NCI-H526 (cell line): ENCODE measurements at regions not wholly inside any gene's neighbourhood (a gene's known extent, or its start where the extent isn't known, plus 50 kb on each side); places are given as distances from the start of the nearest gene placed in this dataset.
"Not testable (repeated sequence)": the region's sequence is repeated elsewhere in the genome, so short reads cannot be mapped to it uniquely, and the experiment has no call there.

Experiments
- DNase-seq, 2 experiments: peaks; one replicate each; lab custom pipeline; 2025; lab: John Stamatoyannopoulos, UW

DNA sequence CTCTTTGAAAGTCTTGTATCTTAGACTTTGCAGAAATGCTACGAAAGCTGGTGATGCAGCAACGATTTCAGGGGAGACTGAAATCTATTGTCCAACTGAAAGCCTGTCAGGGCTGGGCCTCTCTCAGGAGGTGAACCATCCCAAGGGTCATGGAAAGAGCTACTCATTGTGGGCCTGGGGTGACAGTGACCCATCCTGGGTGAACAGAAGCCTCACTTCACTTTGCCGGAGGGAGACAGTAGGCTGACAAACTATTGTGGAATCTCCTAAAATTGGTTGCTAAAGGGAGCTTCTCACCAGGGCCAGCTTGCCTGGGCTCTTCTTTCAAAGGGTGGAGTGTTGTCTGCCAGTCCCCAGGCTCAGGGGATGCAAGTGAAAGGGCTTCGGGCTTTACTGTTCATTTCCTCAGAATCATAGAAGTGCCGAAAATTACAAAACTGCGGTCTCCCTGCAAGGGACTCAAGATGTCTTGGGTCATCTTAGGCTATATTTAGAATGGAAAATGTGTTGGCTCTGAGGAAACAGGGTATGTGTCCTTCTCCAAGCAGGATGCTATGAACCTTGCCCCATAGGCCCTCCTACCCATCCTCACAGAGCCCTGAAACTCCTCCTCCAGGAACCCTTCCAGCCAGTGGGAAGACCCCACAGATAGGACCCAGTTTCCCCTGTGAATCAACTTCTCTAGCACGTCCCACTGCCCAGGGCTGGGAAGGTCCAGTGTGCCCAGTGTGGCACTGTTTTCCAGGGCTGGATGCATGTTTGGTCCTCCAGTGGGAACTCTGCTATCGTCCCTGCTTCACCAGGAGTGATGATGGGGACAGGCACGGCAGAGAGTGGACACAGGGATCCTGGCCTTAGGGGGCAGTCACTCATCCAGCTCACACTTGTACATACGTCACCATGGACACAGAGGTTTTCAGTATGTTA is 173.4 kb upstream of the PLGLB2 start:
- not testable (repeated sequence) for DNase-seq

DNA sequence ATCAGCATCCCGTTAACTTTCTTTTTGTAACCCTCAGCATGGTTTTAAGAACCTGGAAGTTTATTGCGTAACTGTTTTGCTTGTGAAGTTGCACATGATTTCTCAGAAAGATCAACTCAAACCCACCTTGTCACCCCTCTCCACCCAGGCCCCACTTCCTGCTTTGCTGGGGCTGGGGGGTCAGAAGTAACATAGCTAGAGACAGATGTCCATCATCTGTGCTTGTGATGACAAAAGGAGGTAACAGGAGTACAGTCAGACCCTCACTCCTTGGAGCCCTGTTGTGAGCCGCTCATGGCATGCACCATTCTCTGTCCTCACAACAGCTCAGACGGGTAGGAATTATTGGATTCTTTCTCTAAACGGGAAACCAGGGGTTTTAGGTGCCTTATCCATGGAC is 172.7 kb upstream of the PLGLB2 start:
- DNase-seq = not testable (repeated sequence)

DNA sequence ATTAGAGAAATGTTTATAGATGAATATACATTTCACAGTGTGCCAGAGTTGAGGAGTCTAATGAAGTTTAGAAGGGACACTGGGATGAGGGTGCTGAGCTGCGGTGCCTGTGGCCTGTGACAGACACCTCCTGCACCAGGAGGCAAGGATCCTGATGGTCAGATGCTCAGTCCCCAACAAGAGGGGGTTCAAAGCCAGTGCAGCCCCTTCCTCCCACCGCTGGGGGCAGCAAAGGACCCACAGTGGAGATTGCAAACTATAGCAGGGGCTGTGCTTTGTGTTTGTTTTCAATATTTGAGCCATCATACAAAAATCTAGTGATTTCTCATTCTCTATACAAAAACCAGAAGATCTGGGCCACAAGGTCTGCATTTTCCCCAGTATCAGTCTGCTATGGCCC is 170.5 kb upstream of the PLGLB2 start:
- not testable (repeated sequence) for DNase-seq

DNA sequence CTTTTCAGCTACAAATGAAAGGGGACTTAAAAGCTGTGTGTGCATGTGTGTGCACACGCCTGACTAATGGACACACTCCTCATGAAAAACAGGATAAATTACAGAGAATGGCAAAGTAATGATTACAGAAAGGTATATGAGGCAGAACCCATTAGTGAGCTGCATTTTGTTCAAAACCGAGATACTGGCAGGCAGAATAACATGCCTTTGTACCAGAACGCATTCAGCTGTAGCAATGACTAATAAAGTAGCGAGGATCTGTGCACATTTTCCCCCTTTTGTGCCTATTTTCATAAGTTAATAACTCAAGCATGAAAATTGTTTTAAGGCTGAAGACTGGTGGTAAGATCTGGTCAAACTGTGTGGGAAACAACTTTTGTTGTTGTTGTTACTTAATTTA is 165.7 kb upstream of the PLGLB2 start:
- not testable (repeated sequence) for DNase-seq

DNA sequence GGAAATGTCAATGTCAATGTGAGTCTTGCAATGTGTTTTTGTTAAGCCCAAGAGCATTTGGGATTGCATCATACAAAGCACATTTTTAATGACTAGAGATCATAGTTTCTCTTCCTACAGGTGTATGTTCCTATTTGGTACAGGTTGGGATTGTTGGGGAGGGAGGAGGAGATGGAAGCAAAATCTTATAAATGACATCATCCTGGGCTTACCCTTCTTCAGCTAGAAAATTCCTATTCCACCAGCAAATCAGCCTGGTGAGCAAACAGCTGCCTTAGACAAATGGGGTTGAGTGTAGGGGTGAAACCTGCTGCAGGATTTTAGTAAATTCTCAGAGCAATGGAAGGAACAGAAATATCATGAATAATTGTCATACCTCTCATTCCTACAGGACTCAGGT is 165.3 kb upstream of the PLGLB2 start:
- not testable (repeated sequence) for DNase-seq

DNA sequence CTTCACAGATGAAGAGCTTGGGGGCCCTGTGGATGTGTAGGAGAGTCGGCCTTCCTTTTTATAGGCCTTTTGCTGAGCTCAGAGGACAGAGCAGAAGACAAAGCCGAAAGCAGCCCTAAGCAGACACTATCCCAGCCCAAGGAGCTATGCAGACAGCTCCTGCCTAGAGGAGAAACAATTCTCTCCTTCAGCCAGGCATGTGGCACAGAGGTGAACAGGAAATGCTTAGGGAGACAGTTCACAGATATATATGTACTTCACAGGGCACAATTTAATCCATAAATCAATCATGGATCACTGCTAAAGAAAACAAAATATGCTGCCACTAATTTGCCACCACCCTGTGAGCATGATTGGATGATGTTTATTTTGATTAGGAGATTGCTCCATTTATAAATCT is 164.5 kb upstream of the PLGLB2 start:
- DNase-seq = not testable (repeated sequence)

DNA sequence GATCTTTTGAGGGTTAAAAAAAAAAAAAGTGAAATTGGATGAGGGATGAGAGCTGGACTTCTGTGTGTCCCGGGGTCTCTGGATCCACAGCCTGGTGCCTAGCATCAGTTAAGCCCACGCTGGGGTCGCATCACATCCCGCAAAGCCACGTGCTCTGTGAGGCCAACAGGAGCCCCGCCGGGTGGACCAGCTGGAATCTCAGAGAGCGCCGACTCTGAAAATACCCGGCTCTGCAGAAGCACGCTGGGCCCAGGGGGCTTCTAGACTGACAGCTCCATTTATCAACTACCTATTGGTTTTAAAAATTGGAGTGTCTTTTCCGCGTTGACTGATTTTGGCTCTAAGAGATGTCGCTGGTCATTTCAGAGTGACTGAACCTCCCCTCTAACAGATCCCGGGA is 164.1 kb upstream of the PLGLB2 start:
- not testable (repeated sequence) for DNase-seq

DNA sequence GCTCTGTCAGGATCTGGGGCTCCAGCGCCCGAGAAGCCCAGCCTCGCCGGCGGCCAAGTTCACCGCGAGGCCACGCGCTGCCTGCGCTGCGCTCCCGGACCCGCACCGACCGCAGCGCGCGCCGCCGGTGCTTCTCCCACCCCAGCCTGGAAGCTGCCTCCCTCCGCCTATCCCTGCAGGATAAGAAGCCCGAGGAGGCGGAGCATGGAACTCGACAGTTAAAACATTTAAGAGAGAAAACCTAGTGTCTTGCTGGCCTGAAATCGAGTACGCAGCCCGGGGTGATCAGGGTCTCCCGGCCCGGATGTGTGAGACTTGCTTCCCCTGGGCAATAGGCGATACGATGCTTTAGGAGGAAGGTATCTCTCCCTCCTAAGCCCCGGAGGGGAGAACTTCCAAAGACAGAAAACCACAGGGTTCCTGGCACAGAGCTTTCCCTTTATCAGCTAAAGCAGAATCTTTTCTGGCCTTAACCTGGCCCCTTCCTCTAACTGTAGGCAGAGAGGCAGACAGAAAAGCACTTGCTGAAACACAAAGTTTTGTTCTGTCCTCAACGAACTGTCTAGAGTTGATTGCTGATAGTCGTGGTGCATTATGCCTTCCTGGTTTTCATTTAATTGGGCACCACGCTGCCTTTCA is 163.5 kb upstream of the PLGLB2 start:
- not testable (repeated sequence) for DNase-seq

DNA sequence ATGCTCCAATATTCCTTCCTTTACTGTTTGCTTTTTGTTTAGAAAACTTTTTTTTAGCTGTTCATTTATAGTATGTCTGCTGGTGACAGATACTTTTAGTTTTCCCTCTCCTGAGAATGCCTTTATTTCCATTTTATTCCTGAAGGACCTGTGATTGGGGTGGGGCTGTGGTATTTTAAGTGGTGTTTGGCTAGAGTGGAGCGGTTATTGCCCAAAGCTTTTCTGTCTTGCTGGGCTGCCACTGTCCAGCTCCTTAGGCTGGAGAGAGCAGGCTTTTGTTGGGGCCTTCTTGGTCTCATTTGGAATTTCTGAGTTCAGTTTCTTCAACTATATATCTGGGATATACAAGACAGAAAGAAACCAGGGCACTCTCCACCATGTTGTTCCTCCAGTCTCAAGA is 160.0 kb upstream of the PLGLB2 start:
- DNase-seq = not testable (repeated sequence)

DNA sequence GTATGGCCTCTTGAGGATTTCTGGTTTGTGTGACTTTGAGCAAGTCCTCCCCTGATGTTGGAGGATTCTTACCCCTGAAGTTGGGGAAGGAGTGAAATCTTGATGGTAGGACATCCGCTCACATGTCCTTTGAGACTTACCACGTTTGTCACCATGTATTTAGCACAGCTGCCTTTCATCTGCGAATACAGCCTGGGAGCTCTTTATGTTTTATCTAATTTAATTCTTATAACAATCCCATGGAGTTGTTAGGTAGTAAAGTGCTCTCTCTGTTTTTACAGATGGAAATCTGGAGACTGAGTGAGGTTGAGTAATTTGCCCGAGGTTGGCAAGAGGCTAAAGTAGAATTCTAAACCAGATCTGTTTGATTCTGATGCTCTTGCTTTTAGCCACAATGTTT is 154.9 kb upstream of the PLGLB2 start:
- DNase-seq = not testable (repeated sequence)

DNA sequence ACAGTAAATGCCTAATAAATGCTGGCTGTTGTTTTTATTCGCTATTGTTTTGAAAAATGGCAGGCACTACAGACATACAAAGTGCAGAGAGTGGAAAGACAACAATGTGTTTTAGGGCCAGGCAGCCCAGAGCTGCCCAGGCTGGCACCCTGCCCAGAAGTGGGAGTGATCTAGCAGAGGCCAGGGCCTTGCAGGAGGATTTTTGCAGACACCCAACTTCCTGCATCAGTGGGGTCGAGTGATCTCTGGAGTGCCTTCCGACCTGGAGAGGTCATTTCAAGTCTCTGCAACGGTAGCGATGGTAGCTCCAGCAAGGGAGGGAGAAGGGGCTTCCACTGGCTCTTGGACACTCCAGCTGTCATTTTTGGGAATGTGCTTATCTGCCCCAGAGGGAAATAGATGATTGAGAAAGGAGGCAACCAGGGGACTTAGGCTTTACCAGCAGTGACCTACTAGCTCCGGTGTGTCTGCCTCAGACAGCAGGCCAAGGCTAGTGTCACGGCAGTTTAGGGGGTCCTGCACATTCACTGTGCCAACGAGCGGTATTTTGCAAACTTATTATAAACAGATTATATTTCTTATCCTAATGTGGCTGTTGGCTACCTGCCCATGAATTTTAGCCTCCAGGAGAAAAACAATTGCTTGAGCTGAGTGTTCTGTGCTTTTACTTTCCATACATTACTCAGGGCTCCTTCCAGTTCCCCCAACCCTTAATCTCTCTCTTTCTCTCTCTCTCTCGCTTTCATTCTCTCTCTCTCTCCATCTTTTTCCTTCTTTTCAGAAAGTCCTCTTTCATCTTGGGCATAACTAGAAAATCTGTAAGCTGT is 153.9 kb upstream of the PLGLB2 start:
- not testable (repeated sequence) for DNase-seq

DNA sequence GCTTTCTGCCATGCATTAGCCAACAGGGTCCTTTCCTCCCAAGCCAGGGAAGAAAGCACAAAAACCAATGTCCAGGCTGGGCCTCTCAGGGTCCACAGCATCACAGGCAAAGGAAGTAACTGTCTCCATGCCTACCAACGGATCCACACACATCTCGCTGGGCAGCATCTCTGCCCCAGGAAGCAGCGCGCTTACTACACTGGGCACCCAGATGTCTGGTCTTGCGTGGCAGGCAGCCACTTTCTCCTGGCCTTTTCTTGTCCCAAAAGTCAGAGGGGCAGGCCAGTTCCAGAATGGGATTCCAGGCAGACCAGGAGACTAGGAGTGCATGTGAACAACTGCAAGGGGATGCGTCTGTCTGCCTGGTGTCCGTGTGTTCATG is 153.3 kb upstream of the PLGLB2 start:
- not testable (repeated sequence) for DNase-seq

DNA sequence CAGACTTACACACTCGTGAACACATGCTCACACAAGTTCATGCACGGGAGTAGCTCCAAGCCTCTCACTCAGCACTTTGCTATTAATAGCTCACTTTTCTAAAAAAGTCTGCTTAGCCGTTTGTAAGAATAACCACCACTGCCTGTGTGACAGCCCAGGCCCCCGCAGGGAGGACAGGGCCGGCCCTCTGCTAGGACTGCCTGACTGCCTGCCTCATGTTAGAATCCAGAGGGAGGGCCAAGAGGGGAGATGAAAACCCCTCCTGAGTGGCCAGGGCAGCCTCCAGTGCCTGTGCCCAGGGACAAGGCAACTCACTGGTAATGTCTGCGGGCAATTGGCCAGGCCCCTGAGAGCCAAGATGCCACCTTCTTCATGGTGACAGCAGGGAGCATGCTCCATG is 152.9 kb upstream of the PLGLB2 start:
- not testable (repeated sequence) for DNase-seq

DNA sequence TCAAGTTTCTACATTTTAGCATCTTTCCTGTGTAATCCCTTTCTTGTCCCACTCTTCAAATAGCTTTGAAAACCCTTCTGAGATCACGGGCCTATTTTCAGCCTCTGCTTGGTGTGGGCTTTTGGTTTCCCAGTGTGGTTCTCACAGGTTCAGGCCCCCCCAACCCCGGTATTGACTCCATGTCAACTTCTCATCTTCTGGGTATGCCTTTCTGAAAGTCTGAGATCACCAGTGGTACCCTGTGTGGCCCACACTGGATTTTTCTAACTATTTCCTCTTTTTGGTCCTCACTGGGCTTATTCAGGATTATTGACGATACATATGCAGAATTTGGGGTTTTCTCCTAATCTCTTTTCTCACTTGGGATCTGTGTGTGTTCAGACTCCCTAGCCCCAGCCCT is 146.9 kb upstream of the PLGLB2 start:
- not testable (repeated sequence) for DNase-seq

DNA sequence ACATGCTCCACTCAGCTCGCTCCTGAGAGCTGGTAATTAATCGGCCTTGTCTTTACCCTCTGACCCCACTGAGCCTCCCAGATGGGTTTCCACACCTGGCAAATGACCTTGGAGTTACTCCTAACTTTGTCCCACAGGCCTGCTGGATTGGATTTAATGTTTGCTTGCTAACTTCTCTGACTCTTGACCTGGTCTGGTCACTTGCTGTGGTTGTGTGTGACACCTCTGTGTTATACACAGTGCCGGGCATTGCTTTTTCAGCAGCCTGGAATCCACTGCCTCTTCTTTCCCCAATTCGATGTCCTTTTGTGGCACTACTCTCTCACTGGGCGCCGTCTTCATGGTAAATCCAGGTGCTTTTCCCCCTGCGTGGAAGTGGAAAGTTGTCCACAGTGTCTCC is 145.8 kb upstream of the PLGLB2 start:
- DNase-seq = not testable (repeated sequence)

DNA sequence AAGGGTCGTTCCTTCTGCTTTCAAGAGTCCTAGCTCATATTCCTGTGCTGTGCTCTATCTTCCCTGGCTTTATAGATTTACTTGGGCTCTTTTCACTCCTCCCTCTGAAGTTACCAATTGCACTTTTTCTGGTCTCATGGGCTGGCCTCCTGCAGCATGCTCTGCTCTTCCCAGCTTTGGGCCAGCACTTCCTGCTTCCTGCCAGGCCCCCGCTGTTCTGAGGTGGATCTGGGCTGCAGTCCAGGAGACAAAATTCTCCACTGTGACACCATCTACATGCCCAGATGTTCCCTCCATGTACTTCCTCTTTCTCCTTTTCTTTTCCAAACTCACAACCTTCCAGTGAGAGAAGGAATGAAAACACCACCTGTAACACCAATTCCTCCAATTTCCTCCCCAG is 145.2 kb upstream of the PLGLB2 start:
- DNase-seq = not testable (repeated sequence)

DNA sequence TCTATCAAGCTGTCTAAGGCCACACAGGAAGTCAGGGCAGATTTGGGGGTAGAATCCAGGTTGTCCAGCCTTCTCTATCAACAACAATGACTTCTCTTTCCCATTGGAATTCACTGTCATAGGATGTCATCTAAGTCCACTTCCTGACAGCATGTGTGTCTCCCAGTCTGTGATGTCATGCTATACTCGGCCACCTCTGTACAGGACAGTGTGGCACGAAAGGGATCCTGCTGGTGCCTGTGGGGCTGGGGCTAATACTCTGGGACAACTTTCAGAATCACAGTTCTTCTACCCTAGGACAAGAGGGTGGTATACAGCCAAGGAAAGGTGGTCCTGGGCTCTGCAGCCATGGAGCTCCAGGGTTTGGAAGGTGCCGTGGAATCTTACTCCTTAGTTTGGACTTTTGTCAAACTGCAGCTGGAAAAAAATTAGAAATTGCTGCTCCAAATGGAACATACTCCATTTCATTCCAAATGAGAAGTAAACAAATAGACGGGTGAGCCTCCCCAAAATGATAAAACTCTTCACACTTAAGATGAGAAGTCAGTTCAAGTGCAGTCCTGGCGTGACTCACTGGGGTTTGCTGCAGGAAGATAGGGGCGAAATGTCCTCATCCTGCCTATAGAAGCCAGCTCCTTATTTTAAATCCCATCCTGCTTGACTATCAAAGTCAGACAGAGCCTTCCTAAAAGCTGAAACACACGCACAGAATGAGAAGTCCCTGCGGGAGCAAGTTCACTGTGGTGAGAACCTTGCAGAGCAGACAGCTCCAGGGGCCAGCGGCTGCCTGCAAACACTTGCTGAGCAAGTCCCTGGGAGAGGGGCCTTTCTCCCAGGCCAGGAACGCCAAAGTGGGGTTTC is 144.2 kb upstream of the PLGLB2 start:
- DNase-seq = not testable (repeated sequence)

DNA sequence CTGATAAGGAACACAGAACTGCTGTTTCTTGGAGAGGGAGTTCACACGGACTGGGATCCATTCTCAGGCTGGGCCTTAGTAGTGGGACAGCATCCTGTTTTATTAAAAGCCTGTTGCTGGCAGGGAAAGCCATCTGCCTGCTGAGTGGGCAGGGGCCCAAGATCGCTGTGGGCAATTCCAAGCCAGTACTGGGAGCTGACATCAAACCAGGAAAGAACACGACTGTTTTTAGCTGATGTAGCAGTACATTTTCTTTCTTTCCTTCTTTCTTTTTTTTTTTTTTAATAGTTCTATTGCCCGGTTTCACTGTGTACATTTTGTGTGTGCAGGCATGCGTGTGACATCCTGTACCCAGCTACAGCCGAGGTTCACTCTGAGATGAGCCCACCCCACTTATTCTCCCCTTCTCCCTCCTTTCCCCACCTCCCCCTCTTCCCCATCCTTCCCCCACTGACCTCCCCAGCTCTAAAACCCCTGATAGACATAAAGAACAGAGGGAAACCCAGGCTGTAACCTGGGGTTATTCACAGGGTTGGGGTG is 143.5 kb upstream of the PLGLB2 start:
- not testable (repeated sequence) for DNase-seq

DNA sequence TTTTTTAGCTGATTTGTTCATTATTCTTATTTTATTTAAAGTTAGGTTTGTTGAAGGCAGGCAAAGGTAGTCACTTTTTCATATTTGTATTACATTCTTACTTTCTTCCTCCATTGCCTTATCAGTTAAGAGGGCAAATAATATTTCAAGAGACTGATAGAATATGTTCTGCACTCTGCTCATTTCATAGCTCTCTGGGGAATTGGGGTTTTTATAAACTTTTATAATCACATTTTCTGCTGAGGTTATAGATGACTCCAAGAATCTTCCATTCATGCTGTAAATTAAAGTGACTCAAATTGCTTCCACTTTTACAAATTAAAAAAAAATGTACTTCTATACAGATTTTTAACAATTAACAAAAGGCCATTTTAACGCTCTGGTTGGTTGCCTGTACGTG is 142.9 kb upstream of the PLGLB2 start:
- DNase-seq = not testable (repeated sequence)

DNA sequence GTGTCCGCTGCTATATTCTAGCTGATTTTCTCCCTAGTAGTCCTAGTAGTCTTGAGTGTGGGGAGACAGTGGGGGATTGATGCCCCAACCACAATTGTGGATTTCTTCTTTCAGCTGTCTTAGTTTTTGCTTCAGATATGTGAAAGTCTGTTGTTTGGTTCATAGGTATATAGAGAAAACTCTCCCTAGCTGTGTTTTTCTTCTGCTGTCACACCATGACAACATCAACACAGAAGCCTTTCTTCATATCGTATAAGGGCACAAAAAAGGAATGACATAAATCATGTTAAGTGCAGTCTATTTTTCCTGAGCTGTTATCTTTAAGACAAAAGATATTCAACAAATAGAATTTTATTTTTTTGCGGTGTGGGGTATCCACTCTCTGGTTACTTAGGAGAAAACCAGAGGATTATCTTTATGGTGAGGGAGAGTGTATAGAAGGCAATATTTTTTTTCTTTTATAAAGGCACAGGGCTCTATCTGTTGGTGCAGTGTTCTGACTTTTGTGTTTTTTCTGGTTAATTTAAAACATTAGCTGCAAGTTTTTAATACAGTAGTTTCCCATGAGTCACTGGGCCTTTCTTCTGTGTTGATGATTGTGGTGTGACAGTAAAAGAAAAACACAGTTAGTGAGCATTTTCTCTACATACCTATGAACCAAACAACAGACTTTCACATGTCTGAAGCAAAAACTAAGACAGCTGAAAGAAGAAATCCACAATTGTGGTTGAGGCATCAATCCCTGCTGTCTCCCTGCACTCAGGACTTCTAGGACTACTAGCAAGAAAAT is 139.3 kb upstream of the PLGLB2 start:
- not testable (repeated sequence) for DNase-seq
